Activated naive CD4-positive, alpha-beta T cell treated with anti-CD3 and anti-CD28 coated beads for 36 hours (primary cell): ENCODE measurements at regions not wholly inside any gene's neighbourhood (a gene's known extent, or its start where the extent isn't known, plus 50 kb on each side); places are given as distances from the start of the nearest gene placed in this dataset.
"Not testable (repeated sequence)": the region's sequence is repeated elsewhere in the genome, so short reads cannot be mapped to it uniquely, and the experiment has no call there.

Experiments used
- CTCF ChIA-PET: fragments of 350-600 bp; sonication (Branson Sonifier 250); formaldehyde crosslinking; loops from one replicate; lab custom pipeline; 2021; ENCODE audit warnings: antibody characterized with exemption; lab: Charles Lee
- DNase-seq: peaks from one replicate; pipeline ENCODE4 v3.0.0-alpha.2; 2020
- H3K27ac Mint-ChIP-seq: one replicate; pipeline ENCODE4 v1.8.0; 2021; ENCODE audit warnings: mild to moderate bottlenecking, mixed read lengths
- H3K27me3 Mint-ChIP-seq: one replicate; pipeline ENCODE4 v1.8.0; 2021; ENCODE audit warnings: low read depth, mixed read lengths
- H3K36me3 Mint-ChIP-seq: one replicate; pipeline ENCODE4 v1.8.0; 2021; ENCODE audit warnings: low read depth, mixed read lengths
- H3K4me1 Mint-ChIP-seq: one replicate; pipeline ENCODE4 v1.8.0; 2021; ENCODE audit warnings: low read depth, mixed read lengths
- H3K4me3 Mint-ChIP-seq: one replicate; pipeline ENCODE4 v1.8.0; 2021; ENCODE audit warnings: mild to moderate bottlenecking, moderate library complexity, mixed read lengths
- H3K9me3 Mint-ChIP-seq: one replicate; pipeline ENCODE4 v1.8.0; 2021; ENCODE audit warnings: mixed read lengths
- intact Hi-C: fragments of 100-400 bp; cut with micrococcal nuclease; formaldehyde crosslinking; loops from one replicate; pipeline ENCODE4 v1.15.1; 2023

GRCh38 chr3:145906755-145907154 is 254.2 kb downstream of the PLOD2 start:
- intact Hi-C loops = no loop called here

GRCh38 chr3:145911016-145911415 is 250.0 kb downstream of the PLOD2 start:
- no peak for DNase-seq
- H3K4me1 Mint-ChIP-seq = no peaks in the 10 kb centered on the region
- H3K4me3 Mint-ChIP-seq = no peak overlapping the region
- CTCF ChIA-PET = no interaction called here
- H3K27ac Mint-ChIP-seq = no peak overlapping the region
- intact Hi-C loops = no loop called here
- H3K9me3 Mint-ChIP-seq = peaks cover 2% of the 10 kb centered on the region
- H3K27me3 Mint-ChIP-seq = no peaks in the 10 kb centered on the region
- no peaks in the 10 kb centered on the region for H3K36me3 Mint-ChIP-seq

More at GRCh38 chr3:145906755-145907154, 254.2 kb downstream of the PLOD2 start:
- Mint-ChIP-seq H3K4me3 (no peak overlapping the region), H3K27ac (no peak overlapping the region), H3K36me3 (no peaks in the 10 kb centered on the region), H3K27me3 (no peaks in the 10 kb centered on the region), H3K9me3 (no peaks in the 10 kb centered on the region), H3K4me1 (no peaks in the 10 kb centered on the region)
- CTCF ChIA-PET = interaction anchor here (0.5 kb wide), 1 partner anchor 54 kb away, joined by 3 read pairs; no protein-coding TSS in a partner anchor
- DNase-seq = no peak

GRCh38 chr3:145915787-145916186 is 245.2 kb downstream of the PLOD2 start:
- H3K27me3 Mint-ChIP-seq = no peaks in the 10 kb centered on the region

GRCh38 chr3:145927736-145928135 is 233.2 kb downstream of the PLOD2 start:
- intact Hi-C loops = not testable (repeated sequence)

More at GRCh38 chr3:145915787-145916186, 245.2 kb downstream of the PLOD2 start:
- intact Hi-C loops = no loop called here
- Mint-ChIP-seq H3K9me3 (peaks cover 4% of the 10 kb centered on the region), H3K36me3 (no peaks in the 10 kb centered on the region), H3K27ac (no peak overlapping the region), H3K4me1 (no peaks in the 10 kb centered on the region), H3K4me3 (no peak overlapping the region)
- no peak for DNase-seq
- CTCF ChIA-PET = no interaction called here

GRCh38 chr3:145936971-145937370 is 224.0 kb downstream of the PLOD2 start:
- Mint-ChIP-seq H3K27ac (no peak overlapping the region), H3K4me3 (no peak overlapping the region), H3K4me1 (no peaks in the 10 kb centered on the region), H3K27me3 (no peaks in the 10 kb centered on the region), H3K36me3 (no peaks in the 10 kb centered on the region), H3K9me3 (peaks cover 10% of the 10 kb centered on the region)
- intact Hi-C loops = no loop called here
- CTCF ChIA-PET = no interaction called here
- no peak for DNase-seq

More at GRCh38 chr3:145927736-145928135, 233.2 kb downstream of the PLOD2 start:
- H3K4me1 Mint-ChIP-seq, H3K36me3 Mint-ChIP-seq, H3K27me3 Mint-ChIP-seq, DNase-seq, H3K27ac Mint-ChIP-seq, CTCF ChIA-PET, H3K4me3 Mint-ChIP-seq: not testable (repeated sequence)
- peaks cover 11% of the 10 kb centered on the region for H3K9me3 Mint-ChIP-seq

GRCh38 chr3:145939431-145939830 is 221.6 kb downstream of the PLOD2 start:
- H3K27me3 Mint-ChIP-seq = no peaks in the 10 kb centered on the region
- H3K27ac Mint-ChIP-seq = no peak overlapping the region
- no peaks in the 10 kb centered on the region for H3K4me1 Mint-ChIP-seq
- DNase-seq = no peak
- intact Hi-C loops = no loop called here
- H3K4me3 Mint-ChIP-seq = no peak overlapping the region
- CTCF ChIA-PET = interaction anchor here (0.9 kb wide), 1 partner anchor 11 kb away, joined by 3 read pairs; no protein-coding TSS in a partner anchor
- H3K9me3 Mint-ChIP-seq = peaks cover 10% of the 10 kb centered on the region
- H3K36me3 Mint-ChIP-seq = no peaks in the 10 kb centered on the region

GRCh38 chr3:145942052-145942451 is 218.9 kb downstream of the PLOD2 start:
- Mint-ChIP-seq H3K27ac (no peak overlapping the region), H3K4me1 (no peaks in the 10 kb centered on the region), H3K36me3 (no peaks in the 10 kb centered on the region), H3K27me3 (no peaks in the 10 kb centered on the region), H3K4me3 (no peak overlapping the region), H3K9me3 (no peaks in the 10 kb centered on the region)
- no peak for DNase-seq
- CTCF ChIA-PET = no interaction called here
- intact Hi-C loops = no loop called here

GRCh38 chr3:145943952-145944351 is 217.0 kb downstream of the PLOD2 start:
- H3K36me3 Mint-ChIP-seq = no peaks in the 10 kb centered on the region
- no peak overlapping the region for H3K4me3 Mint-ChIP-seq
- no peaks in the 10 kb centered on the region for H3K27me3 Mint-ChIP-seq
- H3K9me3 Mint-ChIP-seq = peaks cover 3% of the 10 kb centered on the region
- DNase-seq = no peak
- no peak overlapping the region for H3K27ac Mint-ChIP-seq
- CTCF ChIA-PET = no interaction called here
- intact Hi-C loops = no loop called here
- no peaks in the 10 kb centered on the region for H3K4me1 Mint-ChIP-seq

GRCh38 chr3:145951441-145951840 is 209.5 kb downstream of the PLOD2 start:
- Mint-ChIP-seq H3K4me1 (no peaks in the 10 kb centered on the region), H3K36me3 (no peaks in the 10 kb centered on the region), H3K9me3 (peaks cover 4% of the 10 kb centered on the region), H3K27me3 (no peaks in the 10 kb centered on the region), H3K27ac (no peak overlapping the region), H3K4me3 (no peak overlapping the region)
- no peak for DNase-seq
- intact Hi-C loops = no loop called here
- CTCF ChIA-PET = no interaction called here

- Mint-ChIP-seq H3K27ac (no peak overlapping the region), H3K27me3 (no peaks in the 10 kb centered on the region), H3K4me1 (no peaks in the 10 kb centered on the region), H3K36me3 (no peaks in the 10 kb centered on the region), H3K9me3 (peaks cover 4% of the 10 kb centered on the region), H3K4me3 (no peak overlapping the region)
- intact Hi-C loops = no loop called here
- CTCF ChIA-PET = no interaction called here
- no peak for DNase-seq
These were observed 208.4 kb downstream of the PLOD2 start for GRCh38 chr3:145952536-145952935.

GRCh38 chr3:145953316-145953715 is 207.7 kb downstream of the PLOD2 start:
- no peak overlapping the region for H3K27ac Mint-ChIP-seq
- CTCF ChIA-PET = no interaction called here
- H3K4me3 Mint-ChIP-seq = no peak overlapping the region
- H3K9me3 Mint-ChIP-seq = peaks cover 4% of the 10 kb centered on the region
- H3K36me3 Mint-ChIP-seq = no peaks in the 10 kb centered on the region
- H3K27me3 Mint-ChIP-seq = no peaks in the 10 kb centered on the region
- no peaks in the 10 kb centered on the region for H3K4me1 Mint-ChIP-seq
- intact Hi-C loops = no loop called here
- no peak for DNase-seq

GRCh38 chr3:145959457-145960088 is 201.4 kb downstream of the PLOD2 start:
- H3K4me3 Mint-ChIP-seq = no peak overlapping the region
- CTCF ChIA-PET = no interaction called here

GRCh38 chr3:145963111-145963510 is 197.9 kb downstream of the PLOD2 start:
- Mint-ChIP-seq H3K9me3 (peaks cover 1% of the 10 kb centered on the region), H3K27ac (no peak overlapping the region)

More at GRCh38 chr3:145959457-145960088, 201.4 kb downstream of the PLOD2 start:
- H3K27me3 Mint-ChIP-seq = no peaks in the 10 kb centered on the region
- no peak overlapping the region for H3K27ac Mint-ChIP-seq
- peaks cover 1% of the 10 kb centered on the region for H3K9me3 Mint-ChIP-seq
- H3K36me3 Mint-ChIP-seq = no peaks in the 10 kb centered on the region
- intact Hi-C loops = no loop called here
- H3K4me1 Mint-ChIP-seq = no peaks in the 10 kb centered on the region
- no peak for DNase-seq

More at GRCh38 chr3:145963111-145963510, 197.9 kb downstream of the PLOD2 start:
- CTCF ChIA-PET = no interaction called here
- Mint-ChIP-seq H3K4me3 (no peak overlapping the region), H3K4me1 (no peaks in the 10 kb centered on the region), H3K27me3 (no peaks in the 10 kb centered on the region), H3K36me3 (no peaks in the 10 kb centered on the region)
- intact Hi-C loops = no loop called here
- DNase-seq = no peak
